DND-41 (cell line): ENCODE measurements at regions not wholly inside any gene's neighbourhood (a gene's known extent, or its start where the extent isn't known, plus 50 kb on each side); places are given as distances from the start of the nearest gene placed in this dataset.

Experiments used
- EZH2 ChIP-seq: IDR thresholded peaks from 3 replicates; pipeline ENCODE4 v1.6.1; 2012; ENCODE audit warnings: borderline replicate concordance, low read depth, mild to moderate bottlenecking, moderate library complexity, low read length, inconsistent platforms; ENCODE audit not compliant: severe bottlenecking
- TF ChIP-seq, protein P1 (sequence below): IDR thresholded peaks from 2 replicates; pipeline ENCODE4 v1.5.1; 2012; ENCODE audit warnings: borderline replicate concordance, low read length, moderate library complexity, mild to moderate bottlenecking; ENCODE audit not compliant: poor library complexity, severe bottlenecking; ENCODE audit errors: extremely low read depth

DNA sequence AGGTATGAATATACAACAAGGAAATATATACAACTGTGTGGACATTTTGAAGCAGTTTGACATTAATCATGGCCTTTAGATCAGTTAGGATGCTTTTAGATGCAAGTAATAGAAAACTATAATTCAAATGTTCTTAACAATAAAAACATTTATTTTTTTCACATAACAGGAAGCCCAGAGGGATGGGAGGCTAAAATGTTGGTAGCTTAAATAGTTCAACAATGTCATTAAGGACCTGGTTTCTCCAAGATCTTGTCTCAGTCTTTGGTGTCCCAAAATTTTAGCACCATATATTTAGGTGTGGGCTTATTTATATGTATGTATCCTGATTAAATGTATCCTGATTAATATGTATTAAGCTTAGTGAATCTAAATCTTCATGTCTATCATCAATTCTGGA is 292.4 kb downstream of the NUAK1 start:
- TF ChIP-seq, protein P1, sequence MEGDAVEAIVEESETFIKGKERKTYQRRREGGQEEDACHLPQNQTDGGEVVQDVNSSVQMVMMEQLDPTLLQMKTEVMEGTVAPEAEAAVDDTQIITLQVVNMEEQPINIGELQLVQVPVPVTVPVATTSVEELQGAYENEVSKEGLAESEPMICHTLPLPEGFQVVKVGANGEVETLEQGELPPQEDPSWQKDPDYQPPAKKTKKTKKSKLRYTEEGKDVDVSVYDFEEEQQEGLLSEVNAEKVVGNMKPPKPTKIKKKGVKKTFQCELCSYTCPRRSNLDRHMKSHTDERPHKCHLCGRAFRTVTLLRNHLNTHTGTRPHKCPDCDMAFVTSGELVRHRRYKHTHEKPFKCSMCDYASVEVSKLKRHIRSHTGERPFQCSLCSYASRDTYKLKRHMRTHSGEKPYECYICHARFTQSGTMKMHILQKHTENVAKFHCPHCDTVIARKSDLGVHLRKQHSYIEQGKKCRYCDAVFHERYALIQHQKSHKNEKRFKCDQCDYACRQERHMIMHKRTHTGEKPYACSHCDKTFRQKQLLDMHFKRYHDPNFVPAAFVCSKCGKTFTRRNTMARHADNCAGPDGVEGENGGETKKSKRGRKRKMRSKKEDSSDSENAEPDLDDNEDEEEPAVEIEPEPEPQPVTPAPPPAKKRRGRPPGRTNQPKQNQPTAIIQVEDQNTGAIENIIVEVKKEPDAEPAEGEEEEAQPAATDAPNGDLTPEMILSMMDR = no peak
- TF ChIP-seq EZH2 = no peak
